ENCODE measurements at regions not wholly inside any gene's neighbourhood (a gene's known extent, or its start where the extent isn't known, plus 50 kb on each side); places are given as distances from the start of the nearest gene placed in this dataset.

DNA sequence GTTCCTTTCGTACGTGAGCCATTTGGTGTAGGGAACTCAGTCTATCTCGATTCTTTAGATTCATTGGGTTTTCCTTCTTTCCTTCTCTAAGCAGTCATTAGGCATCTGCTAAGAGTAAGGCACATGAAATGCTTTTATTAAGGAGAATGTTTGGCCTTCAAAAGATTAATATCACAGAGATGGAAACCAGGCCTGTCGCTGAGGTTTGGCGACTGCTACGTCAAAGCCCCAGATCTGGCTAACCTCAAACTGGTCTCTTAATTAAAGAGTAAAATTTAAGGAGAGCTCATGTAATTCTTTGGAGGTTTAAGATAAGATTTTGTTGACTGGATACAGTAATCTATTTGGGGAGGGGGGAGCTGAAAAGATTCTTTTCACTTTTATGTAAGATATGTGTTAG is 189.8 kb downstream of the JCAD start:
- TF ChIP-seq, protein P1, sequence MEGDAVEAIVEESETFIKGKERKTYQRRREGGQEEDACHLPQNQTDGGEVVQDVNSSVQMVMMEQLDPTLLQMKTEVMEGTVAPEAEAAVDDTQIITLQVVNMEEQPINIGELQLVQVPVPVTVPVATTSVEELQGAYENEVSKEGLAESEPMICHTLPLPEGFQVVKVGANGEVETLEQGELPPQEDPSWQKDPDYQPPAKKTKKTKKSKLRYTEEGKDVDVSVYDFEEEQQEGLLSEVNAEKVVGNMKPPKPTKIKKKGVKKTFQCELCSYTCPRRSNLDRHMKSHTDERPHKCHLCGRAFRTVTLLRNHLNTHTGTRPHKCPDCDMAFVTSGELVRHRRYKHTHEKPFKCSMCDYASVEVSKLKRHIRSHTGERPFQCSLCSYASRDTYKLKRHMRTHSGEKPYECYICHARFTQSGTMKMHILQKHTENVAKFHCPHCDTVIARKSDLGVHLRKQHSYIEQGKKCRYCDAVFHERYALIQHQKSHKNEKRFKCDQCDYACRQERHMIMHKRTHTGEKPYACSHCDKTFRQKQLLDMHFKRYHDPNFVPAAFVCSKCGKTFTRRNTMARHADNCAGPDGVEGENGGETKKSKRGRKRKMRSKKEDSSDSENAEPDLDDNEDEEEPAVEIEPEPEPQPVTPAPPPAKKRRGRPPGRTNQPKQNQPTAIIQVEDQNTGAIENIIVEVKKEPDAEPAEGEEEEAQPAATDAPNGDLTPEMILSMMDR (IDR thresholded peaks at IDR 0.05; ENCODE audit: low read depth, low read length, missing input control) = no peak
- TF ChIP-seq, protein P2, sequence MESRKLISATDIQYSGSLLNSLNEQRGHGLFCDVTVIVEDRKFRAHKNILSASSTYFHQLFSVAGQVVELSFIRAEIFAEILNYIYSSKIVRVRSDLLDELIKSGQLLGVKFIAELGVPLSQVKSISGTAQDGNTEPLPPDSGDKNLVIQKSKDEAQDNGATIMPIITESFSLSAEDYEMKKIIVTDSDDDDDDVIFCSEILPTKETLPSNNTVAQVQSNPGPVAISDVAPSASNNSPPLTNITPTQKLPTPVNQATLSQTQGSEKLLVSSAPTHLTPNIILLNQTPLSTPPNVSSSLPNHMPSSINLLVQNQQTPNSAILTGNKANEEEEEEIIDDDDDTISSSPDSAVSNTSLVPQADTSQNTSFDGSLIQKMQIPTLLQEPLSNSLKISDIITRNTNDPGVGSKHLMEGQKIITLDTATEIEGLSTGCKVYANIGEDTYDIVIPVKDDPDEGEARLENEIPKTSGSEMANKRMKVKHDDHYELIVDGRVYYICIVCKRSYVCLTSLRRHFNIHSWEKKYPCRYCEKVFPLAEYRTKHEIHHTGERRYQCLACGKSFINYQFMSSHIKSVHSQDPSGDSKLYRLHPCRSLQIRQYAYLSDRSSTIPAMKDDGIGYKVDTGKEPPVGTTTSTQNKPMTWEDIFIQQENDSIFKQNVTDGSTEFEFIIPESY (IDR thresholded peaks at IDR 0.05) = no peak
- TF ChIP-seq, protein P3, sequence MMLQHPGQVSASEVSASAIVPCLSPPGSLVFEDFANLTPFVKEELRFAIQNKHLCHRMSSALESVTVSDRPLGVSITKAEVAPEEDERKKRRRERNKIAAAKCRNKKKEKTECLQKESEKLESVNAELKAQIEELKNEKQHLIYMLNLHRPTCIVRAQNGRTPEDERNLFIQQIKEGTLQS (IDR thresholded peaks at IDR 0.05) = no peak
- TF ChIP-seq, protein P4, sequence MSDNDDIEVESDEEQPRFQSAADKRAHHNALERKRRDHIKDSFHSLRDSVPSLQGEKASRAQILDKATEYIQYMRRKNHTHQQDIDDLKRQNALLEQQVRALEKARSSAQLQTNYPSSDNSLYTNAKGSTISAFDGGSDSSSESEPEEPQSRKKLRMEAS (IDR thresholded peaks at IDR 0.05) = no peak
- no peak for TF ChIP-seq RAD21 (IDR thresholded peaks at IDR 0.05)
- no peak for TF ChIP-seq YY1 (IDR thresholded peaks at IDR 0.05)
